Esophagus muscularis mucosa (tissue), 4 donors: ENCODE measurements at regions not wholly inside any gene's neighbourhood (a gene's known extent, or its start where the extent isn't known, plus 50 kb on each side); places are given as distances from the start of the nearest gene placed in this dataset.

ENCODE experiments used
- DNase-seq: peaks from one replicate; pipeline ENCODE4 v3.0.0-alpha.2; 2017; ENCODE audit errors: extremely low spot score
- H3K27ac ChIP-seq, 4 donors: fragments of 200-600 bp; sonication (generic); replicated peaks in 1 of 4; 1 replicate in 3 of 4; 2 replicates in 1 of 4; pipeline ENCODE4 v1.5.1; 2016 to 2019; ENCODE audit warnings: mild to moderate bottlenecking in 1 of 4
- H3K27me3 ChIP-seq, 4 donors: fragments of 200-600 bp; sonication (generic); one replicate each; pipeline versions ENCODE4 v1.5.1 to v1.6.0; 2016 to 2019
- H3K36me3 ChIP-seq, 4 donors: fragments of 200-600 bp; sonication (generic); one replicate each; pipeline ENCODE4 v1.5.1; 2016 to 2019
- H3K4me1 ChIP-seq, 4 donors: fragments of 200-600 bp; sonication (generic); one replicate each; pipeline ENCODE4 v1.5.1; 2016 to 2019
- H3K4me3 ChIP-seq, 4 donors: fragments of 200-600 bp; sonication (generic); 1 replicate in 2 of 4; 2 replicates in 2 of 4; pipeline ENCODE4 v1.5.1; 2016 to 2019; ENCODE audit warnings: mild to moderate bottlenecking in 4 of 4, moderate library complexity in 1 of 4
- H3K9me3 ChIP-seq, 4 donors: fragments of 200-600 bp; sonication (generic); 1 replicate in 3 of 4; 2 replicates in 1 of 4; pipeline ENCODE4 v1.5.1; 2016 to 2019
- CTCF ChIP-seq, 3 experiments: fragments of 200-600 bp in 2 of 3; fragments of 450-650 bp in 1 of 3; sonication (generic) in 2 of 3; IDR thresholded peaks; one replicate each; pipeline ENCODE4 v1.5.1; 2017 to 2019; ENCODE audit warnings: antibody characterized with exemption in 3 of 3, mild to moderate bottlenecking in 2 of 3, moderate library complexity in 1 of 3
- EP300 ChIP-seq: sonication (generic); formaldehyde crosslinking; IDR thresholded peaks from one replicate; pipeline ENCODE4 v1.6.1; 2017; ENCODE audit warnings: antibody characterized with exemption
- POLR2A ChIP-seq: fragments of 450-650 bp; IDR thresholded peaks from one replicate; pipeline ENCODE4 v1.6.1; 2017; ENCODE audit warnings: antibody characterized with exemption, moderate library complexity, mild to moderate bottlenecking, low read depth
- POLR2AphosphoS5 ChIP-seq, 2 donors: sonication (generic); formaldehyde crosslinking; IDR thresholded peaks; one replicate each; pipeline ENCODE4 v1.6.1; 2017; ENCODE audit warnings: antibody characterized with exemption in 2 of 2
- WGBS: methylation state at CpG from one replicate; pipeline ENCODE4 v1.1.5; 2018; 5-methylcytosine and 5-hydroxymethylcytosine counted together
- intact Hi-C: fragments of 100-400 bp; cut with DNase I; formaldehyde crosslinking; loops from one replicate; pipeline ENCODE4 v1.15.1; 2023

GRCh38 chr3:20256144-20256543 is 70.1 kb upstream of the SGO1 start:
- WGBS = 68% methylated on average over 3 of the region's 3 CpGs
- Histone ChIP-seq H3K4me3 (no peak overlapping the region), H3K27me3 (no peaks in the 10 kb centered on the region), H3K36me3 (no peaks in the 10 kb centered on the region), H3K27ac (no peak overlapping the region), H3K9me3 (no peaks in the 10 kb centered on the region), H3K4me1 (peaks cover 0 to 4% (median 0%) of the 10 kb centered on the region in 4 donors)
- intact Hi-C loops = no loop called here
- TF ChIP-seq POLR2A (no peak), EP300 (no peak), POLR2AphosphoS5 (IDR thresholded peaks at IDR 0.05) (no peak), CTCF (IDR thresholded peaks at IDR 0.05) (no peak)
- no peak for DNase-seq

GRCh38 chr3:20254268-20255117 is 68.5 kb upstream of the SGO1 start:
- TF ChIP-seq POLR2A = no peak
- TF ChIP-seq EP300 = no peak
- TF ChIP-seq POLR2AphosphoS5 (IDR thresholded peaks at IDR 0.05) = no peak
- no peak for TF ChIP-seq CTCF (IDR thresholded peaks at IDR 0.05)
- Histone ChIP-seq H3K27me3 (no peaks in the 10 kb centered on the region), H3K4me1 (peaks cover 0 to 4% (median 0%) of the 10 kb centered on the region in 4 donors), H3K27ac (no peak overlapping the region), H3K4me3 (no peak overlapping the region), H3K36me3 (no peaks in the 10 kb centered on the region), H3K9me3 (no peaks in the 10 kb centered on the region)
- no peak for DNase-seq
- WGBS = 85% methylated on average over 17 of the region's 18 CpGs
- intact Hi-C loops = no loop called here

- DNase-seq = no peak
- Histone ChIP-seq H3K27me3 (no peaks in the 10 kb centered on the region), H3K9me3 (no peaks in the 10 kb centered on the region), H3K4me1 (no peaks in the 10 kb centered on the region), H3K36me3 (no peaks in the 10 kb centered on the region), H3K27ac (no peak overlapping the region), H3K4me3 (no peak overlapping the region)
- TF ChIP-seq POLR2A (no peak), CTCF (IDR thresholded peaks at IDR 0.05) (no peak), EP300 (no peak), POLR2AphosphoS5 (IDR thresholded peaks at IDR 0.05) (no peak)
- WGBS = 100% methylated on average over 1 of the region's 1 CpG
- intact Hi-C loops = no loop called here
These were observed 64.8 kb upstream of the SGO1 start for GRCh38 chr3:20250786-20251185.

GRCh38 chr3:20250314-20250713 is 64.3 kb upstream of the SGO1 start:
- DNase-seq = no peak
- TF ChIP-seq POLR2A (no peak), CTCF (IDR thresholded peaks at IDR 0.05) (no peak)
- 93% methylated on average over 3 of the region's 3 CpGs for WGBS
- intact Hi-C loops = no loop called here
- Histone ChIP-seq H3K4me3 (no peak overlapping the region), H3K27me3 (no peaks in the 10 kb centered on the region), H3K9me3 (no peaks in the 10 kb centered on the region), H3K27ac (no peak overlapping the region), H3K36me3 (no peaks in the 10 kb centered on the region), H3K4me1 (no peaks in the 10 kb centered on the region)

GRCh38 chr3:20246662-20247061 is 60.7 kb upstream of the SGO1 start:
- no peaks in the 10 kb centered on the region for H3K27me3 ChIP-seq
- no peak for DNase-seq
- 77% methylated on average over 1 of the region's 1 CpG for WGBS
- no peaks in the 10 kb centered on the region for H3K9me3 ChIP-seq
- TF ChIP-seq EP300 (no peak), POLR2A (no peak), CTCF (IDR thresholded peaks at IDR 0.05) (no peak), POLR2AphosphoS5 (IDR thresholded peaks at IDR 0.05) (no peak)
- no peak overlapping the region for H3K4me3 ChIP-seq
- no peaks in the 10 kb centered on the region for H3K36me3 ChIP-seq
- intact Hi-C loops = no loop called here
- H3K4me1 ChIP-seq = no peaks in the 10 kb centered on the region
- no peak overlapping the region for H3K27ac ChIP-seq
